22Rv1 (cell line): ENCODE measurements at regions not wholly inside any gene's neighbourhood (a gene's known extent, or its start where the extent isn't known, plus 50 kb on each side); places are given as distances from the start of the nearest gene placed in this dataset.

Experiments used
- ZFX ChIP-seq: fragments of 450-650 bp; IDR thresholded peaks from 2 replicates; pipeline ENCODE4 v1.6.1; 2017; ENCODE audit warnings: antibody characterized with exemption, borderline replicate concordance
- TF ChIP-seq, protein P1 (sequence below): fragments of 450-650 bp; IDR thresholded peaks from 2 replicates; pipeline ENCODE4 v1.5.1; 2017; ENCODE audit warnings: mild to moderate bottlenecking

GRCh38 chr3:124478830-124479229 lies 251.4 kb upstream of the UMPS start:
- TF ChIP-seq, protein P1, sequence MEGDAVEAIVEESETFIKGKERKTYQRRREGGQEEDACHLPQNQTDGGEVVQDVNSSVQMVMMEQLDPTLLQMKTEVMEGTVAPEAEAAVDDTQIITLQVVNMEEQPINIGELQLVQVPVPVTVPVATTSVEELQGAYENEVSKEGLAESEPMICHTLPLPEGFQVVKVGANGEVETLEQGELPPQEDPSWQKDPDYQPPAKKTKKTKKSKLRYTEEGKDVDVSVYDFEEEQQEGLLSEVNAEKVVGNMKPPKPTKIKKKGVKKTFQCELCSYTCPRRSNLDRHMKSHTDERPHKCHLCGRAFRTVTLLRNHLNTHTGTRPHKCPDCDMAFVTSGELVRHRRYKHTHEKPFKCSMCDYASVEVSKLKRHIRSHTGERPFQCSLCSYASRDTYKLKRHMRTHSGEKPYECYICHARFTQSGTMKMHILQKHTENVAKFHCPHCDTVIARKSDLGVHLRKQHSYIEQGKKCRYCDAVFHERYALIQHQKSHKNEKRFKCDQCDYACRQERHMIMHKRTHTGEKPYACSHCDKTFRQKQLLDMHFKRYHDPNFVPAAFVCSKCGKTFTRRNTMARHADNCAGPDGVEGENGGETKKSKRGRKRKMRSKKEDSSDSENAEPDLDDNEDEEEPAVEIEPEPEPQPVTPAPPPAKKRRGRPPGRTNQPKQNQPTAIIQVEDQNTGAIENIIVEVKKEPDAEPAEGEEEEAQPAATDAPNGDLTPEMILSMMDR: no peak
- TF ChIP-seq ZFX: no peak
